ENCODE measurements at regions not wholly inside any gene's neighbourhood (a gene's known extent, or its start where the extent isn't known, plus 50 kb on each side); places are given as distances from the start of the nearest gene placed in this dataset.

DNA sequence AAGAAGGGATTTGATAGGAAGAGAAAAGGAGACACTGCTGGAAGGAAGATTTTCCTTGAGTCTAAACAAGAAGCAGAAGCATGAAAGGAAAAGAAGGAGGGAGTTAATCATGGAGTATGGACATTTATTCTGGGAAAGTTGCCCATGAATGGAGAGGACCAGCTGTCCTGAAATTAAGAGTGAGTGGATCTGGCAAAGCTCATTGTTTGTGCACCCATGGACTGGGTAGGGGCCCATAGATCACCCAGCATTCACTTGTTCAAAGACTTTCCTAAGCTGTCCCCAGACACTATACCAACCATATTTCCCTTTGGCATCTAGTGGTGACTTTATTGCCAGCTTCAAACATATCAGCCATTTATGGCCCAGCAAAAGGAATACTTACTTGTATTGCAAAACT lies 422.7 kb downstream of the FBXO15 start:
- H3K4me3 ChIP-seq (ENCODE audit: low read length), result no peak overlapping the region
- no peaks in the 10 kb centered on the region; the same call in 1 of the 2 replicates for H3K4me1 ChIP-seq (ENCODE audit: control insufficient read depth, insufficient read depth, low read length)
- no peaks in the 10 kb centered on the region for H3K36me3 ChIP-seq (ENCODE audit: control insufficient read depth, insufficient read depth, low read length)
- no peak for DNase-seq (ENCODE audit: low read depth, low spot score)
- no peaks in the 10 kb centered on the region for H3K9me3 ChIP-seq (ENCODE audit: control insufficient read depth, insufficient read depth, low read length)
- no peak overlapping the region for H3K27ac ChIP-seq (ENCODE audit: low read length)
- no peaks in the 10 kb centered on the region for H3K27me3 ChIP-seq (ENCODE audit: control insufficient read depth, insufficient read depth, low read length)

GRCh38 chr18:73719611-73720010 lies 428.0 kb downstream of the FBXO15 start:
- H3K27ac ChIP-seq (ENCODE audit: low read length), result no peak overlapping the region
- no peaks in the 10 kb centered on the region for H3K4me1 ChIP-seq (ENCODE audit: control insufficient read depth, insufficient read depth, low read length)
- WGBS (ENCODE audit: insufficient coverage, insufficient read length), result no CpG with 5 or more reads among the region's 2 CpGs
- H3K27me3 ChIP-seq (ENCODE audit: control insufficient read depth, insufficient read depth, low read length), result no peaks in the 10 kb centered on the region
- DNase-seq (ENCODE audit: low read depth, low spot score), result no peak
- H3K4me3 ChIP-seq (ENCODE audit: low read length), result no peak overlapping the region
- no peaks in the 10 kb centered on the region for H3K9me3 ChIP-seq (ENCODE audit: control insufficient read depth, insufficient read depth, low read length)
- H3K36me3 ChIP-seq (ENCODE audit: control insufficient read depth, insufficient read depth, low read length), result no peaks in the 10 kb centered on the region

- Histone ChIP-seq H3K9me3 (ENCODE audit: control insufficient read depth, insufficient read depth, low read length) (no peaks in the 10 kb centered on the region), H3K36me3 (ENCODE audit: control insufficient read depth, insufficient read depth, low read length) (no peaks in the 10 kb centered on the region), H3K27me3 (ENCODE audit: control insufficient read depth, insufficient read depth, low read length) (no peaks in the 10 kb centered on the region), H3K27ac (ENCODE audit: low read length) (no peak overlapping the region), H3K4me3 (ENCODE audit: low read length) (no peak overlapping the region), H3K4me1 (ENCODE audit: control insufficient read depth, insufficient read depth, low read length) (no peaks in the 10 kb centered on the region)
- no peak for DNase-seq (ENCODE audit: low read depth, low spot score)
- WGBS (ENCODE audit: insufficient coverage, insufficient read length), result no CpG with 5 or more reads among the region's 1 CpG
Measured at GRCh38 chr18:73717570-73717969, 430.1 kb downstream of the FBXO15 start.

DNA sequence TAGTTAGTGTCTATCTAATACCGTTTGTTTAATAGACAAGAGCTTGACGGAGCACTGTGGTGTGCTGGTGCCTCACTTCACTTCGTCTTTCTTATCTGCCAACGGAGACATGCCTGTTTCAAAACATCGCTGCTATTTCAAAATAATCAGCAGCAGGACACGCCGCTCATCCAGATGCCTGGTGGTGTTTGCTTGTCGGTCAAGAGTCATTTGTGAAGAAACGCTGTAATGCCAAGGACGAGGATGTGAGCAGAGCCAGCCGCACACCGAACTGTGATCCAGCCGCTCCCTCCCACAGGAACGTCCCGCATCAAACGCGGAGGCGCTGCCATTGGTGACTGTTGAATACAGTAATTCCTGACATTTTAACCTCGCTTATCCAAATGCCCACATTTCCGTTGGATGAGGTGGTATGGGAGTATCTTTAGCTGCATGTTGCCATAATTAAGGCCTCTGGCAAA lies 432.4 kb downstream of the FBXO15 start:
- WGBS (ENCODE audit: insufficient coverage, insufficient read length), result no CpG with 5 or more reads among the region's 20 CpGs
- H3K36me3 ChIP-seq (ENCODE audit: control insufficient read depth, insufficient read depth, low read length), result no peaks in the 10 kb centered on the region
- H3K4me1 ChIP-seq (ENCODE audit: control insufficient read depth, insufficient read depth, low read length), result no peaks in the 10 kb centered on the region
- no peak for DNase-seq (ENCODE audit: low read depth, low spot score)
- no peaks in the 10 kb centered on the region for H3K9me3 ChIP-seq (ENCODE audit: control insufficient read depth, insufficient read depth, low read length)
- peak overlapping the region; percentile 9; the same call in 1 of the 2 replicates for H3K4me3 ChIP-seq (ENCODE audit: low read length)
- no peaks in the 10 kb centered on the region for H3K27me3 ChIP-seq (ENCODE audit: control insufficient read depth, insufficient read depth, low read length)
- H3K27ac ChIP-seq (ENCODE audit: low read length), result no peak overlapping the region

DNA sequence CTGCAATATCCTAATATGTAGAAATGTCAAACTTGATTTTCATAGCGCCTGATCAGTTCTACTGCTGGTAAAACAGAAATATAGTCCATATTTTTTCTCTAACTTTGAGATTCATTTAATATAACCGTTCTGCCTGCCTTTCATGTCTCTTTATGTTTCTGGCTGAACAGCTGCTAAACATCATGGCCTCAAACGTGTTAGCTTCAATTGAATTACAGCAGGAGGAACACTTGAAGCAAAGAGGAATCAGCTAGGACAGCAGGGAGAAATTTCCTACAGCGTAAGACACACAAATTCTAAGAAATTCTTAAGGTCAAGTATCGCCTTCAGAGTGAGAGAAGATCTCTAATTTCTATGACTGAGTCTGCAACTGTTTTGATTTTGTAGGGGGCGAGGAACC lies 433.2 kb downstream of the FBXO15 start:
- no peak for DNase-seq (ENCODE audit: low read depth, low spot score)
- Histone ChIP-seq H3K4me1 (ENCODE audit: control insufficient read depth, insufficient read depth, low read length) (no peaks in the 10 kb centered on the region), H3K27me3 (ENCODE audit: control insufficient read depth, insufficient read depth, low read length) (no peaks in the 10 kb centered on the region), H3K36me3 (ENCODE audit: control insufficient read depth, insufficient read depth, low read length) (no peaks in the 10 kb centered on the region), H3K4me3 (ENCODE audit: low read length) (no peak overlapping the region), H3K9me3 (ENCODE audit: control insufficient read depth, insufficient read depth, low read length) (no peaks in the 10 kb centered on the region), H3K27ac (ENCODE audit: low read length) (no peak overlapping the region)
- WGBS (ENCODE audit: insufficient coverage, insufficient read length), result no CpG with 5 or more reads among the region's 6 CpGs

- Histone ChIP-seq H3K27ac (ENCODE audit: low read length) (no peak overlapping the region), H3K9me3 (ENCODE audit: control insufficient read depth, insufficient read depth, low read length) (no peaks in the 10 kb centered on the region), H3K27me3 (ENCODE audit: control insufficient read depth, insufficient read depth, low read length) (no peaks in the 10 kb centered on the region), H3K4me3 (ENCODE audit: low read length) (no peak overlapping the region), H3K36me3 (ENCODE audit: control insufficient read depth, insufficient read depth, low read length) (no peaks in the 10 kb centered on the region), H3K4me1 (ENCODE audit: control insufficient read depth, insufficient read depth, low read length) (no peaks in the 10 kb centered on the region)
- no peak for DNase-seq (ENCODE audit: low read depth, low spot score)
- WGBS (ENCODE audit: insufficient coverage, insufficient read length), result no CpG with 5 or more reads among the region's 2 CpGs
Measured at GRCh38 chr18:73711256-73711655, 436.4 kb downstream of the FBXO15 start.

- Histone ChIP-seq H3K27me3 (ENCODE audit: control insufficient read depth, insufficient read depth, low read length) (no peaks in the 10 kb centered on the region), H3K27ac (ENCODE audit: low read length) (no peak overlapping the region), H3K4me1 (ENCODE audit: control insufficient read depth, insufficient read depth, low read length) (no peaks in the 10 kb centered on the region), H3K9me3 (ENCODE audit: control insufficient read depth, insufficient read depth, low read length) (no peaks in the 10 kb centered on the region), H3K4me3 (ENCODE audit: low read length) (no peak overlapping the region), H3K36me3 (ENCODE audit: control insufficient read depth, insufficient read depth, low read length) (no peaks in the 10 kb centered on the region)
- DNase-seq (ENCODE audit: low read depth, low spot score), result no peak
- WGBS (ENCODE audit: insufficient coverage, insufficient read length), result no CpG with 5 or more reads among the region's 5 CpGs
Measured at GRCh38 chr18:73708591-73708990, 439.0 kb downstream of the FBXO15 start.

- H3K36me3 ChIP-seq (ENCODE audit: control insufficient read depth, insufficient read depth, low read length), result no peaks in the 10 kb centered on the region
- WGBS (ENCODE audit: insufficient coverage, insufficient read length), result no CpG with 5 or more reads among the region's 1 CpG
Measured at GRCh38 chr18:73707035-73707434, 440.6 kb downstream of the FBXO15 start.

DNA sequence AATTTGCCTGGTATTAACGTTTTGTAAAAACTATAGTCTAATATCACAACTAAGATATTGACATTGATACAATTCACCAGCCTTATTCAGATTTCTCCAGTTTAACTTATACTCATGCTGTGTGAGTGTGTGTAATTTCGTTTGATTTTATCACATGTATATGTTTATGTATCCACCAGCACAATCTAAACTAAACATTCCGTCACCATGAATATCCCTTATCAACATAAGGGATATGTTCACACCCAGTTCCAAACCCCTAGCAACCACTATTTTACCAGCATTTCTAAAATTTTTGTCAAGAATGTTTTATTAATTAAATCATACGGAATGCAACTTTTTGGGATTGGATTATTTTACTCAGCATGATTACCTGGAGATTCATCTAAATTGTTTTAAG lies 450.3 kb downstream of the FBXO15 start:
- Histone ChIP-seq H3K27me3 (ENCODE audit: control insufficient read depth, insufficient read depth, low read length) (no peaks in the 10 kb centered on the region), H3K4me1 (ENCODE audit: control insufficient read depth, insufficient read depth, low read length) (no peaks in the 10 kb centered on the region), H3K36me3 (ENCODE audit: control insufficient read depth, insufficient read depth, low read length) (no peaks in the 10 kb centered on the region), H3K27ac (ENCODE audit: low read length) (no peak overlapping the region), H3K4me3 (ENCODE audit: low read length) (no peak overlapping the region), H3K9me3 (ENCODE audit: control insufficient read depth, insufficient read depth, low read length) (no peaks in the 10 kb centered on the region)
- WGBS (ENCODE audit: insufficient coverage, insufficient read length), result no CpG with 5 or more reads among the region's 4 CpGs
- DNase-seq (ENCODE audit: low read depth, low spot score), result no peak

More at GRCh38 chr18:73707035-73707434, 440.6 kb downstream of the FBXO15 start:
- H3K27me3 ChIP-seq (ENCODE audit: control insufficient read depth, insufficient read depth, low read length), result no peaks in the 10 kb centered on the region
- H3K4me3 ChIP-seq (ENCODE audit: low read length), result no peak overlapping the region
- no peaks in the 10 kb centered on the region for H3K9me3 ChIP-seq (ENCODE audit: control insufficient read depth, insufficient read depth, low read length)
- no peak overlapping the region for H3K27ac ChIP-seq (ENCODE audit: low read length)
- no peaks in the 10 kb centered on the region for H3K4me1 ChIP-seq (ENCODE audit: control insufficient read depth, insufficient read depth, low read length)
- DNase-seq (ENCODE audit: low read depth, low spot score), result no peak

DNA sequence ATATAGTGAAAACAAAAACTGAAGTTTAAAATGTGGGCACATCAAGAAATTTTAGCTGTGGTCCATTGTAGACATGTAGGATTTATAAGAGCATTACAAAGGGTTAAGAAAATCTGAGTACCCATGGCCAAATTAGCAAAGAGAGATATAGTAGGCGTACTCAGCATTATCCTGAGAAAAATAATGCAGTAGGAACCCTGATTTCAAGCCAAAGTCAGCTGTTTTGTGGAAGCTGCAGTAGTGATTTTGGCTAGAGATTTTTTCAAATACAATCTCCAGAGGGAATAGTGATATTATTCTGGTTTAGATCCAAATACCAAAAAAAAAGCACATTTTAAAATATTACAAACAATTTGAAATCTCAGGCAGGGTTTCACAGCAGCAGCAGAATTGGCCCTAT lies 450.9 kb downstream of the FBXO15 start:
- Histone ChIP-seq H3K9me3 (ENCODE audit: control insufficient read depth, insufficient read depth, low read length) (no peaks in the 10 kb centered on the region), H3K4me3 (ENCODE audit: low read length) (no peak overlapping the region), H3K27ac (ENCODE audit: low read length) (no peak overlapping the region), H3K4me1 (ENCODE audit: control insufficient read depth, insufficient read depth, low read length) (no peaks in the 10 kb centered on the region; the same call in 1 of the 2 replicates), H3K27me3 (ENCODE audit: control insufficient read depth, insufficient read depth, low read length) (no peaks in the 10 kb centered on the region), H3K36me3 (ENCODE audit: control insufficient read depth, insufficient read depth, low read length) (no peaks in the 10 kb centered on the region)
- DNase-seq (ENCODE audit: low read depth, low spot score), result no peak
- WGBS (ENCODE audit: insufficient coverage, insufficient read length), result no CpG with 5 or more reads among the region's 1 CpG

DNA sequence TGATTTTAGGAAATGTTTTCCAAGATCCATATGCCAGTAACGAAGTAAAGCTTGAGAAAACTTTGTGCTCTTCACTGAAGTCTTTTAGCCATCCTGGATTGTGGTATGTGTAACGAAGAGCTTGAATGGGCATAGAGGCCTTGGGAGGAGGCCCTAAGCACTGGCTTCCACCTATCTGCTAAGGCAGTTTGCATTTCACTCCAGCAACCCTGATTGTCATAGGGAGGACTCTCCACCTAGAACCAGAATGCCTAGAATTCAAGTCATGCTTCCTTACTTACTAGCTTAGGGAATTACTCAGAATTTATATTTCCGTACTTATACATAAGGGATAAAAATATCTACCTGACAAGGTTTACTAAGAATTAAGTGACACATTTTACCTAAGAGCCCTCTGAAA lies 451.5 kb downstream of the FBXO15 start:
- no peak overlapping the region for H3K27ac ChIP-seq (ENCODE audit: low read length)
- DNase-seq (ENCODE audit: low read depth, low spot score), result no peak
- no peaks in the 10 kb centered on the region for H3K27me3 ChIP-seq (ENCODE audit: control insufficient read depth, insufficient read depth, low read length)
- H3K36me3 ChIP-seq (ENCODE audit: control insufficient read depth, insufficient read depth, low read length), result no peaks in the 10 kb centered on the region
- no CpG with 5 or more reads among the region's 3 CpGs for WGBS (ENCODE audit: insufficient coverage, insufficient read length)
- no peaks in the 10 kb centered on the region for H3K9me3 ChIP-seq (ENCODE audit: control insufficient read depth, insufficient read depth, low read length)
- no peaks in the 10 kb centered on the region; the same call in 1 of the 2 replicates for H3K4me1 ChIP-seq (ENCODE audit: control insufficient read depth, insufficient read depth, low read length)
- H3K4me3 ChIP-seq (ENCODE audit: low read length), result no peak overlapping the region

All from iPS DF 6.9 (cell line).